ENCODE measurements at regions not wholly inside any gene's neighbourhood (a gene's known extent, or its start where the extent isn't known, plus 50 kb on each side); places are given as distances from the start of the nearest gene placed in this dataset.

- TF ChIP-seq, protein P1, sequence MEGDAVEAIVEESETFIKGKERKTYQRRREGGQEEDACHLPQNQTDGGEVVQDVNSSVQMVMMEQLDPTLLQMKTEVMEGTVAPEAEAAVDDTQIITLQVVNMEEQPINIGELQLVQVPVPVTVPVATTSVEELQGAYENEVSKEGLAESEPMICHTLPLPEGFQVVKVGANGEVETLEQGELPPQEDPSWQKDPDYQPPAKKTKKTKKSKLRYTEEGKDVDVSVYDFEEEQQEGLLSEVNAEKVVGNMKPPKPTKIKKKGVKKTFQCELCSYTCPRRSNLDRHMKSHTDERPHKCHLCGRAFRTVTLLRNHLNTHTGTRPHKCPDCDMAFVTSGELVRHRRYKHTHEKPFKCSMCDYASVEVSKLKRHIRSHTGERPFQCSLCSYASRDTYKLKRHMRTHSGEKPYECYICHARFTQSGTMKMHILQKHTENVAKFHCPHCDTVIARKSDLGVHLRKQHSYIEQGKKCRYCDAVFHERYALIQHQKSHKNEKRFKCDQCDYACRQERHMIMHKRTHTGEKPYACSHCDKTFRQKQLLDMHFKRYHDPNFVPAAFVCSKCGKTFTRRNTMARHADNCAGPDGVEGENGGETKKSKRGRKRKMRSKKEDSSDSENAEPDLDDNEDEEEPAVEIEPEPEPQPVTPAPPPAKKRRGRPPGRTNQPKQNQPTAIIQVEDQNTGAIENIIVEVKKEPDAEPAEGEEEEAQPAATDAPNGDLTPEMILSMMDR (IDR thresholded peaks at IDR 0.05; ENCODE audit: insufficient read depth, low read length, missing control alignments): no peak
- ChIA-PET POLR2A (no interaction called here), CTCF (no interaction called here)
- DNase-seq (ENCODE audit: low read depth, low spot score): no peak
- H3K4me3 ChIP-seq (ENCODE audit: low read depth, low read length): no peak overlapping the region
Observed at GRCh38 chr11:70883973-70884623, 368.3 kb downstream of the SHANK2 start.

DNA sequence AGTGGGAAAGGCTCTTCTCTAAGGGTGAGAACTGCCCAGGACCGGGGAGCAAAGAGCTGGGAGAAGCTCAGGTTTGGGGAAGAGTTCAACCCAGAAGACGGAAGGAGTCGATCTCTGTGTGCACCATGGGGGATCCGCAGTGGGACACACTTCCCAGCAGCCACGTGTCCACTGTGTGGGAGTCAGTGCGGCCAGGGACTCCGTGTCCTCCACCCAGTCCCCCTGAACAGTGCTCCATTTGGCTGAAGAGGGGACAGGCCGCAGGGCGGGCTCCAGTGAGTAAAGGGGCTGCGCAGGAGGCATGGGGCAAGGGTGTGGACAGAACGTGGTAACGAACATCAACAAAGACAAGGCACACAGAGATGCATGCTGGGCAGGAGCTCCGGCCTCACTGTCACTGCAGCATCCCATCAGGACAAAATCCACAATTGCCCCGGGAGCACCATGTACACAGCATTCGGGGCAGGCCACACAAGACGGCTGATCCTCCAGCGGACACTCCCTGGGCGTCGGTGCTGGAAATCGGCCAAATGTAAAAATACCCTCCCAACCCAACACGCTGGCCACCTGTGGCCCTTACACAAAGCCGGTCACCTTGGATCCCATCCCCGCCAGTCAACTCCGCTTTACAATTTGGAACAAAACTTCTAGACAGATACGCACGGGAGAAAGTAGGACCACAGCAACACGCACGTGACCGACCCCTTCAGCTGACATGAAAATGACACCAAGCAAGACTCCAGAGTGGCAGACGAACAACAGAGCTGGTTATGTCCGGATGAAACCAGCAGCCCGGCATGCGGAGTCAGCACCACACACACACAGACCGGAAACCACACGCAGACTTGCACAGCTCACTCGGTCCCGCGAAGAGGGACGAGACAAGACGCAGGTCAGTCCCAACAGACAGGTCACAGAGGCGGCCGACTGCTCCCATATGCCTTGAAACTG is 366.8 kb downstream of the SHANK2 start:
- H3K4me3 ChIP-seq (ENCODE audit: low read depth, low read length): no peak overlapping the region
- POLR2A ChIA-PET: no interaction called here
- TF ChIP-seq, protein P1 (IDR thresholded peaks at IDR 0.05; ENCODE audit: insufficient read depth, low read length, missing control alignments): no peak
- CTCF ChIA-PET: no interaction called here
- DNase-seq (ENCODE audit: low read depth, low spot score): no peak

DNA sequence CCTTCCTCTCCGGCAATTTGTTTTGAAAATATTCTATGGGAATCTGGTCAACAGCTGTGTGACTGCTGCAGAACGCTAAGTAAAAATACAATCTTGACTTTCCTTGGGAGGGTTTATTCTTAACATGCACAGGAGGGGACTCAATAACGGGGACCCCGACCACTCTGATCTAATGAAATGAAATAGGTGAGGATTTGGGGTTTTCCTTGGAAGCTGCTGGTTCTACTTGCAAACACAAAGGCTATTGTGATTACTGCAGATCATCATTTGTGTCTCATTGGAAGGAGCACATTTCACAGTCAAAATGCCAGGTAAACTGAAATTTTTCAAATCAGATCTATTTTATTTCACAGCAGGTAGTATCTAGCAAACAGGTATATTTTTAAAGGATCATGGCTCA is 366.1 kb downstream of the SHANK2 start:
- H3K4me3 ChIP-seq (ENCODE audit: low read depth, low read length): no peak overlapping the region
- ChIA-PET POLR2A (no interaction called here), CTCF (no interaction called here)
- TF ChIP-seq, protein P1 (IDR thresholded peaks at IDR 0.05; ENCODE audit: insufficient read depth, low read length, missing control alignments): no peak
- no peak for DNase-seq (ENCODE audit: low read depth, low spot score)

- TF ChIP-seq, protein P1 (IDR thresholded peaks at IDR 0.05; ENCODE audit: insufficient read depth, low read length, missing control alignments): no peak
- ChIA-PET CTCF (no interaction called here), POLR2A (no interaction called here)
- DNase-seq (ENCODE audit: low read depth, low spot score): no peak
- H3K4me3 ChIP-seq (ENCODE audit: low read depth, low read length): no peak overlapping the region
Observed at GRCh38 chr11:70886676-70887541, 365.5 kb downstream of the SHANK2 start.

DNA sequence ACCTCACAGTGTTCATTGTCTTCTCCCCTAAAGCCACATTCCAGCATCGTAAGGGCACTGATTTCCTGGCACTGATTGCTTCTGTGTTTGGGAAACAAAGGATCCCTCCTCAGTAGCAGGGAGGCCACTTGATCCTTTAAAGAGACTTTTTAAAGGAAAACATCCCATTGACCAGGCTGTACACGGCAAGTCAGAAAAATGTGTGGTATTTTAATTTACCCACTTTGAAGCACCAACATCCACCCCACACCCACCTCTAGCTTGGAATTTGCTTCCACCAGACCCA is 364.9 kb downstream of the SHANK2 start:
- TF ChIP-seq, protein P1 (IDR thresholded peaks at IDR 0.05; ENCODE audit: insufficient read depth, low read length, missing control alignments): no peak
- H3K4me3 ChIP-seq (ENCODE audit: low read depth, low read length): no peak overlapping the region
- ChIA-PET POLR2A (no interaction called here), CTCF (no interaction called here)
- no peak for DNase-seq (ENCODE audit: low read depth, low spot score)

DNA sequence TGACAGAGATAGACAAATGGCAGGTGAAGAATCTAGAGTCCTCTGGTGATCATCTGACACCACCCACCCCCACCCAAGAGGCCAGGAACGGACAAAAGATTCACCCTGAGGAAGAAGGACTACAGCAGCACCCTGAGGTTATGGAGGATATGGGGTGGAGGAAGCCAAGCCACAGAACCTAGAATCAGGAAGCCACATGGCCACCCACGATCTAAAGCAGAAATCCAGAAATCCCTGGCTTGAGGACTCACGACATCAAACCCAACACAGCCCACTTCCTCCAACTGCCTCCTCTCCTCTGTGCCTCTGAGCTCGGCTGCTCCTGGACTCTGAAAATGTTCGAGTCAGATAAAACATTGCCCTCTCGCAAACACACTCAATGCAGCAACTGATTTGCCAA is 364.3 kb downstream of the SHANK2 start:
- ChIA-PET CTCF (no interaction called here), POLR2A (no interaction called here)
- no peak overlapping the region for H3K4me3 ChIP-seq (ENCODE audit: low read depth, low read length)
- no peak for DNase-seq (ENCODE audit: low read depth, low spot score)
- TF ChIP-seq, protein P1 (IDR thresholded peaks at IDR 0.05; ENCODE audit: insufficient read depth, low read length, missing control alignments): no peak

Data from AG04449 (cell line).